Ishikawa (cell line): ENCODE measurements at regions not wholly inside any gene's neighbourhood (a gene's known extent, or its start where the extent isn't known, plus 50 kb on each side); places are given as distances from the start of the nearest gene placed in this dataset.

Experiments
- CEBPB ChIP-seq: IDR thresholded peaks from 2 replicates; pipeline ENCODE4 v1.6.1; 2012
- CREB1 ChIP-seq: IDR thresholded peaks from 2 replicates; pipeline ENCODE4 v1.6.1; 2012; ENCODE audit warnings: low read depth
- EGR1 ChIP-seq: IDR thresholded peaks from 2 replicates; pipeline ENCODE4 v1.6.1; 2012
- EP300 ChIP-seq: IDR thresholded peaks from 2 replicates; pipeline ENCODE4 v1.6.1; 2012; ENCODE audit warnings: borderline replicate concordance
- FOXM1 ChIP-seq: IDR thresholded peaks from 2 replicates; pipeline ENCODE4 v1.6.1; 2012; ENCODE audit warnings: low read depth, borderline replicate concordance
- NFIC ChIP-seq: IDR thresholded peaks from 2 replicates; pipeline ENCODE4 v1.6.1; 2012
- RAD21 ChIP-seq: IDR thresholded peaks from 2 replicates; pipeline ENCODE4 v1.6.1; 2012; ENCODE audit warnings: low read depth
- TAF1 ChIP-seq: IDR thresholded peaks from 2 replicates; pipeline ENCODE4 v1.6.1; 2012; ENCODE audit warnings: low read depth, mild to moderate bottlenecking
- TCF12 ChIP-seq: IDR thresholded peaks from 2 replicates; pipeline ENCODE4 v1.6.1; 2012; ENCODE audit warnings: low read depth
- TEAD4 ChIP-seq: IDR thresholded peaks from 2 replicates; pipeline ENCODE4 v1.6.1; 2012
- YY1 ChIP-seq: IDR thresholded peaks from 2 replicates; pipeline ENCODE4 v1.6.1; 2012; ENCODE audit warnings: low read depth
- ZBTB7A ChIP-seq: IDR thresholded peaks from 2 replicates; pipeline ENCODE4 v1.6.1; 2012; ENCODE audit warnings: low read depth
- TF ChIP-seq, protein P1 (sequence below): IDR thresholded peaks from 2 replicates; pipeline ENCODE4 v1.6.1; 2012
- TF ChIP-seq, protein P2 (sequence below): IDR thresholded peaks from 2 replicates; pipeline ENCODE4 v1.6.1; 2012
- TF ChIP-seq, protein P3 (sequence below): IDR thresholded peaks from 2 replicates; pipeline ENCODE4 v1.6.1; 2012; ENCODE audit warnings: low read depth, mild to moderate bottlenecking

DNA sequence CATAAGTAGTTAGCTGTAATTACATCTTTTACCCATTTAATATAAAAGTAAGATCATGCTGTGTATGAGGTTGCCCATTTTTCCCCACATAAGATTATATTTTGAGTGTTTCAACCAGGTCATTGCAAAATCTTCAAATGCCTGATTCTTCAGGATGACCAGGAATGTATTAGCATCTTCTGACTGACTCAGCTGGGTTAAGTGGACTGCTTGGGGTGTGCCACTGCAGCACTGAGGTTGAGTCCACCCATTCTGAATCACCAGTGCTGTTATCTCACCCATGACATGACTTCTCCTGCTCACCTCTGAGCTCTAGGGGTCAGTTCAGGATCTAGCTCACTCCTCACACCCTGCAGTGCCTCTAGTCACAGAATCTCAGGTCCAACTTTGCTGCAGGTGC, 576.7 kb upstream of the ZEB2 start:
- TF ChIP-seq FOXM1: no peak
- no peak for TF ChIP-seq ZBTB7A
- TF ChIP-seq, protein P1, sequence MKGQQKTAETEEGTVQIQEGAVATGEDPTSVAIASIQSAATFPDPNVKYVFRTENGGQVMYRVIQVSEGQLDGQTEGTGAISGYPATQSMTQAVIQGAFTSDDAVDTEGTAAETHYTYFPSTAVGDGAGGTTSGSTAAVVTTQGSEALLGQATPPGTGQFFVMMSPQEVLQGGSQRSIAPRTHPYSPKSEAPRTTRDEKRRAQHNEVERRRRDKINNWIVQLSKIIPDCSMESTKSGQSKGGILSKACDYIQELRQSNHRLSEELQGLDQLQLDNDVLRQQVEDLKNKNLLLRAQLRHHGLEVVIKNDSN: no peak
- no peak for TF ChIP-seq CREB1
- TF ChIP-seq EGR1: no peak
- TF ChIP-seq, protein P2, sequence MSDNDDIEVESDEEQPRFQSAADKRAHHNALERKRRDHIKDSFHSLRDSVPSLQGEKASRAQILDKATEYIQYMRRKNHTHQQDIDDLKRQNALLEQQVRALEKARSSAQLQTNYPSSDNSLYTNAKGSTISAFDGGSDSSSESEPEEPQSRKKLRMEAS: no peak
- no peak for TF ChIP-seq TCF12
- TF ChIP-seq TEAD4: no peak
- no peak for TF ChIP-seq EP300
- no peak for TF ChIP-seq RAD21
- no peak for TF ChIP-seq YY1
- TF ChIP-seq TAF1: no peak
- TF ChIP-seq CEBPB: no peak

DNA sequence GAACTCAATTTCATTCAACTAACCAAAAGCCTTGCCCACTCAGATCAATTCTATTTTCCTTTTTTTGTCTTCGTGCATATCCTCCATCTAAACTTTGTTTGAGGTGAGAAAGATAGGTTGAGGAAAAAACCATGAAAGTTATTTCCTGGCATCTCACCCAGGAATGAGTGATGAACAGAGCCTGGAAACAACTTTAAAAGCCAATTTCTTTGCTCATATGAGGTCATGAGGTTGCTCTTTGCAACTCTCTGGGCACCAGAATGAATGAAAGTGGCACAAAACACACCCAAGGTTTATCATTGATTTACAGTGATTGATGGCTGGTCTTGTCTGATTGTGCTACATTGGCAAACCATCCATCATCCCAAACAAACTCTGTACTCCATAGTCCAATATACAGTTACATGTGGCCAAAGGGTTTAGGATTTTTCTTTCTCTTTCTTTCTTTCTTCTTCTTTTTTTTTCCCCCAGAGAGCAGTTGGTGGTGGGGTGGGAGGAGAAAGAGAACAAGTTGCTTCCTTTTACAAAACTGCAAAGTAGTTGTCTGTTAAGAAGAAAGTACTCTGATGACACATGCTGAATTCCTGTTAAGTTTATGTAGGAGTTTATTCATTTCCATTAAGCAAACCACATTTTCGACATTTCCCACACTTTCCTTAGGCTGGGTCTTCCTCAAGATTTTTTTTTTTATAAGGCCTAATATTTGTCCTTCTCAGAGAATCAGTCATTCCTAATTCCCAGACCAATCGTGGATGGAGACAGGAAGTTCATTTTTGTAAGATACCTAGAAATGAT, 575.9 kb upstream of the ZEB2 start:
- TF ChIP-seq CEBPB (no peak), NFIC (no peak), RAD21 (no peak), TEAD4 (no peak), TAF1 (no peak), YY1 (no peak), TCF12 (no peak), FOXM1 (no peak), EGR1 (no peak), ZBTB7A (no peak), EP300 (no peak), CREB1 (no peak)
- TF ChIP-seq, protein P1: no peak
- TF ChIP-seq, protein P3, sequence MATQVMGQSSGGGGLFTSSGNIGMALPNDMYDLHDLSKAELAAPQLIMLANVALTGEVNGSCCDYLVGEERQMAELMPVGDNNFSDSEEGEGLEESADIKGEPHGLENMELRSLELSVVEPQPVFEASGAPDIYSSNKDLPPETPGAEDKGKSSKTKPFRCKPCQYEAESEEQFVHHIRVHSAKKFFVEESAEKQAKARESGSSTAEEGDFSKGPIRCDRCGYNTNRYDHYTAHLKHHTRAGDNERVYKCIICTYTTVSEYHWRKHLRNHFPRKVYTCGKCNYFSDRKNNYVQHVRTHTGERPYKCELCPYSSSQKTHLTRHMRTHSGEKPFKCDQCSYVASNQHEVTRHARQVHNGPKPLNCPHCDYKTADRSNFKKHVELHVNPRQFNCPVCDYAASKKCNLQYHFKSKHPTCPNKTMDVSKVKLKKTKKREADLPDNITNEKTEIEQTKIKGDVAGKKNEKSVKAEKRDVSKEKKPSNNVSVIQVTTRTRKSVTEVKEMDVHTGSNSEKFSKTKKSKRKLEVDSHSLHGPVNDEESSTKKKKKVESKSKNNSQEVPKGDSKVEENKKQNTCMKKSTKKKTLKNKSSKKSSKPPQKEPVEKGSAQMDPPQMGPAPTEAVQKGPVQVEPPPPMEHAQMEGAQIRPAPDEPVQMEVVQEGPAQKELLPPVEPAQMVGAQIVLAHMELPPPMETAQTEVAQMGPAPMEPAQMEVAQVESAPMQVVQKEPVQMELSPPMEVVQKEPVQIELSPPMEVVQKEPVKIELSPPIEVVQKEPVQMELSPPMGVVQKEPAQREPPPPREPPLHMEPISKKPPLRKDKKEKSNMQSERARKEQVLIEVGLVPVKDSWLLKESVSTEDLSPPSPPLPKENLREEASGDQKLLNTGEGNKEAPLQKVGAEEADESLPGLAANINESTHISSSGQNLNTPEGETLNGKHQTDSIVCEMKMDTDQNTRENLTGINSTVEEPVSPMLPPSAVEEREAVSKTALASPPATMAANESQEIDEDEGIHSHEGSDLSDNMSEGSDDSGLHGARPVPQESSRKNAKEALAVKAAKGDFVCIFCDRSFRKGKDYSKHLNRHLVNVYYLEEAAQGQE: no peak
- TF ChIP-seq, protein P2: no peak

DNA sequence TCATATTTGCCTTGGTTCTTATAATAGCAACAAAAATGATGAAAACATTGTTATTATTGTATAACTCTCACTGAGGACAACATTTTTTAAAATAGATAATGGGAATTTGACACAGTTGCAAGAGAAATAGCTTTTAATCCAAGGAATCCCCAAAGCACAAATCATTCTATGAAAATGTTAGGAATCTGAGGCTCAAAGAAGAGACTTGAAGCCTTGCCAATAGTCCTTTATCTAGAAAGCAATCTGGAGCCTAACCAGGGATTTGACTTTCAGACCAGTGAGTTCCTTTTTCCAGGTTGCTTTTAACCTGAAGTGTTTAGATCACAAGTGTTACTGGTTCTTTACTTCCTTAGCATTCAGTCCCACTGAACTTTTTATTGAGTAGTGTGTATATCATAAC, 574.5 kb upstream of the ZEB2 start:
- TF ChIP-seq, protein P3: no peak
- no peak for TF ChIP-seq TCF12
- no peak for TF ChIP-seq NFIC
- no peak for TF ChIP-seq EGR1
- no peak for TF ChIP-seq TEAD4
- no peak for TF ChIP-seq YY1
- TF ChIP-seq CEBPB: no peak
- TF ChIP-seq RAD21: no peak
- TF ChIP-seq CREB1: no peak
- TF ChIP-seq, protein P2: no peak
- no peak for TF ChIP-seq FOXM1
- no peak for TF ChIP-seq EP300
- no peak for TF ChIP-seq ZBTB7A

DNA sequence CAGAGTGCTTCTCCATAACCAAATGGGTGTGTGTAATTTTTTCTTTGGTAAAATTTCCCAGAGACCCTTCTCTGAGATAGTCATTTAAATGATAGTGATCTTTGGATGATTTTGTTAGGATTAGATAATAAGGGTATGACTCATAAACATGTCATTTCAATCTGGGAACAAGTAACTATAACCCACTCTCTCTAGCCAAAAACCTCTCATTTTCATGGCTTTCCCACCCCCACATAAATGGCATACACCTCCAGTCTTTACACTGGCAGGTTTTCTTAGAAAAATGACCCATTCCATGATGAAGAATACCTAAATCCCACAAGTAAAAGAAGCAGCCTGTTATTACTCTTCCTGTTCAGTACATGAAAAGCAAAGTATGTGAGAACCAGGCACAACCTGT, 572.0 kb upstream of the ZEB2 start:
- TF ChIP-seq TCF12 (no peak), EP300 (no peak), YY1 (no peak)
- TF ChIP-seq, protein P3: no peak
